ENCODE measurements at regions not wholly inside any gene's neighbourhood (a gene's known extent, or its start where the extent isn't known, plus 50 kb on each side); places are given as distances from the start of the nearest gene placed in this dataset.
A peak's percentile ranks its signal among the peaks of the same experiment; 100 is the strongest.

DNA sequence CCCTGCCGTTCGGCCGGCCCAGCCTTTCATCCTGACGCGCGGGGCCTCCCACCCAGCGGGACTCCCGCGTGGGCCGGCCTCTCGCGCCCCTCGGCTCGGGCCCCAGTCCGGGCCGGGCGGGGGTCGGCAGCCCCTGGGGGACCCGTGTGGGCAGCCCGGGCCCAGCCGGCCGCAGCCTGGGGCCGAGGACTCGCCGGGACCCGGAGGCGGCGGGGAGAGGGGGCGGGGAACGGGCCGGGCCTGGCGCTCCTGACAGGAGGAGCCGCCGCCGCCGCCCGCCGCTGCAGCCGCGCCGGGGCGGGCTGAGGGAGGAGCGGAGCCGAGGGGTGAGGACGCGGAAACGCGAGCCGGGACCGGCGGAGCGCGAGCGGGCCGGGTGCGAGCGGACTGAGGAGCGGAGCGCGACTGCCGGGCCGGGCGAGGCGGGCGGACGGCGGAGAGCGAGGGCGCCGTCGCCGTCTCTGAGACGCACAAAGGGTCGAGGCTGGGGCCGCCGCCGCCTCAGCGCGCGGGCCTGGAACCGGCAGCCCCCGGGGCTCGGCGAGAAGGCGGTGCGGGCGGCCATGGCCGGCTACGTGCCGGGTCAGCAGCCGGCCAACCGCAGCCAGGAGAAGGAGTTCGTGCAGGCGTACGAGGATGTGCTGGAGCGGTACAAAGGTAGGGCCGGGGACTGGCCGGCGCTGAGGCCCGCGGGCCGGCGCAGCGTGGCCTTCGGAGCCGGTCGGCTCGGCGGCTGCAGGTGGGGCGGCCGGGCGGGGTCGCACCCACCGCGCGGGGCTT lies 79.1 kb downstream of the NDUFS5 start (continued):
- TF ChIP-seq PHTF2 (CRISPR knock-in tag; IDR thresholded peaks at IDR 0.05): no peak
- TF ChIP-seq, protein P1, sequence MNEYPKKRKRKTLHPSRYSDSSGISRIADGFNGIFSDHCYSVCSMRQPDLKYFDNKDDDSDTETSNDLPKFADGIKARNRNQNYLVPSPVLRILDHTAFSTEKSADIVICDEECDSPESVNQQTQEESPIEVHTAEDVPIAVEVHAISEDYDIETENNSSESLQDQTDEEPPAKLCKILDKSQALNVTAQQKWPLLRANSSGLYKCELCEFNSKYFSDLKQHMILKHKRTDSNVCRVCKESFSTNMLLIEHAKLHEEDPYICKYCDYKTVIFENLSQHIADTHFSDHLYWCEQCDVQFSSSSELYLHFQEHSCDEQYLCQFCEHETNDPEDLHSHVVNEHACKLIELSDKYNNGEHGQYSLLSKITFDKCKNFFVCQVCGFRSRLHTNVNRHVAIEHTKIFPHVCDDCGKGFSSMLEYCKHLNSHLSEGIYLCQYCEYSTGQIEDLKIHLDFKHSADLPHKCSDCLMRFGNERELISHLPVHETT (CRISPR knock-in tag; conservative IDR thresholded peaks at IDR 0.05 in 1 of 2, IDR thresholded peaks at IDR 0.05 in 1 of 2): peak in 1 of 2 experiments; percentile 96; a peak in 2 of 4 replicates
- no peak for TF ChIP-seq DPF2 (IDR thresholded peaks at IDR 0.05)
- TF ChIP-seq SAP30 (IDR thresholded peaks at IDR 0.05; ENCODE audit: borderline replicate concordance, insufficient read depth, low read depth, low read length, poor library complexity, severe bottlenecking): peak; percentile 88
- no peak for TF ChIP-seq NELFE (IDR thresholded peaks at IDR 0.05; ENCODE audit: insufficient read depth, insufficient read length)
- TF ChIP-seq, protein P2, sequence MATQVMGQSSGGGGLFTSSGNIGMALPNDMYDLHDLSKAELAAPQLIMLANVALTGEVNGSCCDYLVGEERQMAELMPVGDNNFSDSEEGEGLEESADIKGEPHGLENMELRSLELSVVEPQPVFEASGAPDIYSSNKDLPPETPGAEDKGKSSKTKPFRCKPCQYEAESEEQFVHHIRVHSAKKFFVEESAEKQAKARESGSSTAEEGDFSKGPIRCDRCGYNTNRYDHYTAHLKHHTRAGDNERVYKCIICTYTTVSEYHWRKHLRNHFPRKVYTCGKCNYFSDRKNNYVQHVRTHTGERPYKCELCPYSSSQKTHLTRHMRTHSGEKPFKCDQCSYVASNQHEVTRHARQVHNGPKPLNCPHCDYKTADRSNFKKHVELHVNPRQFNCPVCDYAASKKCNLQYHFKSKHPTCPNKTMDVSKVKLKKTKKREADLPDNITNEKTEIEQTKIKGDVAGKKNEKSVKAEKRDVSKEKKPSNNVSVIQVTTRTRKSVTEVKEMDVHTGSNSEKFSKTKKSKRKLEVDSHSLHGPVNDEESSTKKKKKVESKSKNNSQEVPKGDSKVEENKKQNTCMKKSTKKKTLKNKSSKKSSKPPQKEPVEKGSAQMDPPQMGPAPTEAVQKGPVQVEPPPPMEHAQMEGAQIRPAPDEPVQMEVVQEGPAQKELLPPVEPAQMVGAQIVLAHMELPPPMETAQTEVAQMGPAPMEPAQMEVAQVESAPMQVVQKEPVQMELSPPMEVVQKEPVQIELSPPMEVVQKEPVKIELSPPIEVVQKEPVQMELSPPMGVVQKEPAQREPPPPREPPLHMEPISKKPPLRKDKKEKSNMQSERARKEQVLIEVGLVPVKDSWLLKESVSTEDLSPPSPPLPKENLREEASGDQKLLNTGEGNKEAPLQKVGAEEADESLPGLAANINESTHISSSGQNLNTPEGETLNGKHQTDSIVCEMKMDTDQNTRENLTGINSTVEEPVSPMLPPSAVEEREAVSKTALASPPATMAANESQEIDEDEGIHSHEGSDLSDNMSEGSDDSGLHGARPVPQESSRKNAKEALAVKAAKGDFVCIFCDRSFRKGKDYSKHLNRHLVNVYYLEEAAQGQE (IDR thresholded peaks at IDR 0.05; ENCODE audit: borderline replicate concordance): no peak; the same call in 1 of the 2 replicates
- TF ChIP-seq, protein P2 (CRISPR knock-in tag; IDR thresholded peaks at IDR 0.05; ENCODE audit: low read depth): 0 out of 2 replicates have a peak, but pooled peaks have one; percentile 9
- no peak for TF ChIP-seq FOXJ3 (CRISPR knock-in tag; IDR thresholded peaks at IDR 0.05)
- TF ChIP-seq CHD1 (IDR thresholded peaks at IDR 0.05; ENCODE audit: low read length): peak; percentile 67
- TF ChIP-seq POLR2G (IDR thresholded peaks at IDR 0.05; ENCODE audit: low read depth, low read length): peak; percentile 89
